HEK293 (cell line): ENCODE measurements at regions not wholly inside any gene's neighbourhood (a gene's known extent, or its start where the extent isn't known, plus 50 kb on each side); places are given as distances from the start of the nearest gene placed in this dataset.

Experiments used
- GLI2 ChIP-seq: fragments of 450-650 bp; formaldehyde crosslinking; IDR thresholded peaks from 2 replicates; pipeline ENCODE4; 2017; ENCODE audit warnings: missing biosample characterization, missing genetic modification characterization, low read depth, borderline replicate concordance
- GLI4 ChIP-seq: fragments of 450-650 bp; formaldehyde crosslinking; IDR thresholded peaks from 2 replicates; pipeline ENCODE4 v1.5.1; 2016; ENCODE audit warnings: missing biosample characterization, missing genetic modification characterization
- HIC1 ChIP-seq: fragments of 450-650 bp; formaldehyde crosslinking; IDR thresholded peaks from 2 replicates; pipeline ENCODE4 v1.5.1; 2016; ENCODE audit warnings: missing biosample characterization, missing genetic modification characterization
- INSM2 ChIP-seq: fragments of 450-650 bp; formaldehyde crosslinking; IDR thresholded peaks from 2 replicates; pipeline ENCODE4 v1.5.1; 2016; ENCODE audit warnings: missing biosample characterization, missing genetic modification characterization
- KLF16 ChIP-seq: fragments of 450-650 bp; formaldehyde crosslinking; IDR thresholded peaks from 2 replicates; pipeline ENCODE4 v1.5.1; 2017; ENCODE audit warnings: missing biosample characterization, missing genetic modification characterization
- KLF8 ChIP-seq: fragments of 450-650 bp; formaldehyde crosslinking; IDR thresholded peaks from 2 replicates; pipeline ENCODE4 v1.5.1; 2016; ENCODE audit warnings: missing biosample characterization, missing genetic modification characterization
- OSR2 ChIP-seq: fragments of 450-650 bp; formaldehyde crosslinking; IDR thresholded peaks from 2 replicates; pipeline ENCODE4 v1.5.1; 2016; ENCODE audit warnings: missing biosample characterization, missing genetic modification characterization
- SP3 ChIP-seq: fragments of 450-650 bp; formaldehyde crosslinking; IDR thresholded peaks from 2 replicates; pipeline ENCODE4 v1.5.1; 2016; ENCODE audit warnings: missing biosample characterization, missing genetic modification characterization
- ZBTB20 ChIP-seq: fragments of 450-650 bp; formaldehyde crosslinking; IDR thresholded peaks from 2 replicates; pipeline ENCODE4 v1.5.1; 2016; ENCODE audit warnings: missing biosample characterization, missing genetic modification characterization
- ZBTB6 ChIP-seq: fragments of 450-650 bp; formaldehyde crosslinking; IDR thresholded peaks from 2 replicates; pipeline ENCODE4 v1.5.1; 2017; ENCODE audit warnings: missing biosample characterization, missing genetic modification characterization
- ZFHX2 ChIP-seq: fragments of 450-650 bp; formaldehyde crosslinking; conservative IDR thresholded peaks from 2 replicates; pipeline ENCODE4 v1.5.1; 2016; ENCODE audit warnings: missing biosample characterization, missing genetic modification characterization
- ZFP37 ChIP-seq: fragments of 450-650 bp; formaldehyde crosslinking; IDR thresholded peaks from 2 replicates; pipeline ENCODE4 v1.5.1; 2016; ENCODE audit warnings: missing biosample characterization, missing genetic modification characterization
- ZNF146 ChIP-seq: fragments of 450-650 bp; formaldehyde crosslinking; IDR thresholded peaks from 2 replicates; pipeline ENCODE4 v1.5.1; 2016; ENCODE audit warnings: missing biosample characterization, missing genetic modification characterization
- ZNF169 ChIP-seq: fragments of 450-650 bp; formaldehyde crosslinking; IDR thresholded peaks from 2 replicates; pipeline ENCODE4 v1.5.1; 2016; ENCODE audit warnings: missing biosample characterization, missing genetic modification characterization
- ZNF211 ChIP-seq: fragments of 450-650 bp; formaldehyde crosslinking; IDR thresholded peaks from 2 replicates; pipeline ENCODE4 v1.5.1; 2016; ENCODE audit warnings: low read depth, missing biosample characterization, missing genetic modification characterization
- ZNF24 ChIP-seq: fragments of 450-650 bp; formaldehyde crosslinking; IDR thresholded peaks from 2 replicates; pipeline ENCODE4 v1.5.1; 2016; ENCODE audit warnings: missing biosample characterization, missing genetic modification characterization
- ZNF510 ChIP-seq: fragments of 450-650 bp; formaldehyde crosslinking; IDR thresholded peaks from 2 replicates; pipeline ENCODE4 v1.5.1; 2018; ENCODE audit warnings: mild to moderate bottlenecking, missing genetic modification characterization, missing biosample characterization; ENCODE audit not compliant: insufficient replicate concordance
- ZNF560 ChIP-seq: fragments of 450-650 bp; formaldehyde crosslinking; IDR thresholded peaks from 2 replicates; pipeline ENCODE4 v1.5.1; 2017; ENCODE audit warnings: missing biosample characterization, missing genetic modification characterization, borderline replicate concordance
- ZNF624 ChIP-seq: fragments of 450-650 bp; formaldehyde crosslinking; IDR thresholded peaks from 2 replicates; pipeline ENCODE4 v1.5.1; 2017; ENCODE audit warnings: missing biosample characterization, missing genetic modification characterization
- ZNF837 ChIP-seq: fragments of 450-650 bp; formaldehyde crosslinking; IDR thresholded peaks from 2 replicates; pipeline ENCODE4 v1.5.1; 2016; ENCODE audit warnings: missing biosample characterization, missing genetic modification characterization
- ZNF843 ChIP-seq: fragments of 450-650 bp; formaldehyde crosslinking; IDR thresholded peaks from 2 replicates; pipeline ENCODE4 v1.5.1; 2016; ENCODE audit warnings: missing biosample characterization, missing genetic modification characterization
- TF ChIP-seq, protein P1 (sequence below): fragments of 450-650 bp; formaldehyde crosslinking; IDR thresholded peaks from 2 replicates; pipeline ENCODE4 v1.5.1; 2016; ENCODE audit warnings: missing biosample characterization, missing genetic modification characterization
- TF ChIP-seq, protein P2 (sequence below): fragments of 450-650 bp; formaldehyde crosslinking; IDR thresholded peaks from 2 replicates; pipeline ENCODE4 v1.5.1; 2016; ENCODE audit warnings: missing biosample characterization, missing genetic modification characterization, borderline replicate concordance
- TF ChIP-seq, protein P3 (sequence below): fragments of 450-650 bp; formaldehyde crosslinking; IDR thresholded peaks from 2 replicates; pipeline ENCODE4 v1.5.1; 2017; ENCODE audit warnings: missing biosample characterization, missing genetic modification characterization

DNA sequence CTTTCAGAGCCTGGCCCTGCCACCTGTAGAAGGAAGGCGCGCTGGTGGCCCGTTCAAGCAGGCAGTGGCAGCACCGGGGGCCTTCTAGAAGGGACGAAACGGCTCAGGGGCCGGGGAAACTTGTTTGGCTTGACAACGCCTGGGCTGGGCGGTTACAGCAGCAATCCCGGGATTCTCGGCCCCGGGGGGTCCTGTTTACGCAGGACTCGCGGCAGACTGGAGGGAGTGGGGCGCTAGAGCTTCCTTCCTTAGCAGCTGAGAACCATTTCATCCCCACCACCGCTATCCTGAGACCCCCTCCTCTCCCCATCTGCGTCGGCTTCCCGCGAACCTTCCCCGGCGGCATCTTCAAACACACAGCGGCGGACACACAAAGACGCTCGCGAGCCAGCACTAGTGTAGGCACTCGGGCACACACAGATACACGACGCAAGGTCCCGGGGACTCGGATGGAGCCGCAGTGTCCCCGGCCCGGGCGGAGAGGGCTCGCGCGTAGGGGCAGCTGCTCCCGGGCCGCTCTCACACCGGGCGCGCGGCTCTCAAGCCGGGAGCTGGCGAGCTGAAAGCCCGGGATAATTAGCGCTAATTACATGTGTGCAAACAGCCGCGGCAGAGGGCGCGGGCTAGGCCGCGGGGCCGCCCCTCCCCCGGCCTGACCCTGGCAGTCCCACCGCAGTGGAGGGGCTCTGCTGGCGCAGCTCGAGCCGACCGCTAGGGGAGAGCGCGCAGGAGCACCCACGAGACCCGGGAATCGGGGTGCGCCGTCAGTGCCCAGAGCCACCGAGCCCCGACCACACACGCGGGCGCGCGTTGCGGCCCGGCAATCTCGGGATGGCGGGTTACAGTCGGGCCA, 271.4 kb downstream of the FOXD2 start (continued):
- TF ChIP-seq, protein P1, sequence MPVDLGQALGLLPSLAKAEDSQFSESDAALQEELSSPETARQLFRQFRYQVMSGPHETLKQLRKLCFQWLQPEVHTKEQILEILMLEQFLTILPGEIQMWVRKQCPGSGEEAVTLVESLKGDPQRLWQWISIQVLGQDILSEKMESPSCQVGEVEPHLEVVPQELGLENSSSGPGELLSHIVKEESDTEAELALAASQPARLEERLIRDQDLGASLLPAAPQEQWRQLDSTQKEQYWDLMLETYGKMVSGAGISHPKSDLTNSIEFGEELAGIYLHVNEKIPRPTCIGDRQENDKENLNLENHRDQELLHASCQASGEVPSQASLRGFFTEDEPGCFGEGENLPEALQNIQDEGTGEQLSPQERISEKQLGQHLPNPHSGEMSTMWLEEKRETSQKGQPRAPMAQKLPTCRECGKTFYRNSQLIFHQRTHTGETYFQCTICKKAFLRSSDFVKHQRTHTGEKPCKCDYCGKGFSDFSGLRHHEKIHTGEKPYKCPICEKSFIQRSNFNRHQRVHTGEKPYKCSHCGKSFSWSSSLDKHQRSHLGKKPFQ, result no peak
- TF ChIP-seq ZNF560 (tag by site-specific recombination) (no peak), ZBTB20 (tag by site-specific recombination) (peak; percentile 100), ZNF837 (no peak), ZNF24 (no peak; the same call in 1 of the 2 replicates), ZNF146 (tag by site-specific recombination) (no peak), KLF16 (tag by site-specific recombination) (peak; percentile 62; the same call in 1 of the 2 replicates), ZFP37 (tag by site-specific recombination) (peak; percentile 81), SP3 (no peak; the same call in 1 of the 2 replicates), ZNF169 (tag by site-specific recombination) (no peak), ZNF843 (peak; percentile 38; the same call in 1 of the 2 replicates), HIC1 (peak; percentile 79), GLI4 (tag by site-specific recombination) (no peak), ZFHX2 (tag by site-specific recombination) (peak; percentile 23; the same call in 1 of the 2 replicates), OSR2 (tag by site-specific recombination) (peak; percentile 64), GLI2 (tag by site-specific recombination) (no peak), ZBTB6 (peak; percentile 79), ZNF624 (tag by site-specific recombination) (no peak), ZNF510 (tag by site-specific recombination) (no peak), KLF8 (tag by site-specific recombination) (no peak; the same call in 1 of the 2 replicates), INSM2 (tag by site-specific recombination) (no peak), ZNF211 (tag by site-specific recombination) (no peak)
- TF ChIP-seq, protein P2, sequence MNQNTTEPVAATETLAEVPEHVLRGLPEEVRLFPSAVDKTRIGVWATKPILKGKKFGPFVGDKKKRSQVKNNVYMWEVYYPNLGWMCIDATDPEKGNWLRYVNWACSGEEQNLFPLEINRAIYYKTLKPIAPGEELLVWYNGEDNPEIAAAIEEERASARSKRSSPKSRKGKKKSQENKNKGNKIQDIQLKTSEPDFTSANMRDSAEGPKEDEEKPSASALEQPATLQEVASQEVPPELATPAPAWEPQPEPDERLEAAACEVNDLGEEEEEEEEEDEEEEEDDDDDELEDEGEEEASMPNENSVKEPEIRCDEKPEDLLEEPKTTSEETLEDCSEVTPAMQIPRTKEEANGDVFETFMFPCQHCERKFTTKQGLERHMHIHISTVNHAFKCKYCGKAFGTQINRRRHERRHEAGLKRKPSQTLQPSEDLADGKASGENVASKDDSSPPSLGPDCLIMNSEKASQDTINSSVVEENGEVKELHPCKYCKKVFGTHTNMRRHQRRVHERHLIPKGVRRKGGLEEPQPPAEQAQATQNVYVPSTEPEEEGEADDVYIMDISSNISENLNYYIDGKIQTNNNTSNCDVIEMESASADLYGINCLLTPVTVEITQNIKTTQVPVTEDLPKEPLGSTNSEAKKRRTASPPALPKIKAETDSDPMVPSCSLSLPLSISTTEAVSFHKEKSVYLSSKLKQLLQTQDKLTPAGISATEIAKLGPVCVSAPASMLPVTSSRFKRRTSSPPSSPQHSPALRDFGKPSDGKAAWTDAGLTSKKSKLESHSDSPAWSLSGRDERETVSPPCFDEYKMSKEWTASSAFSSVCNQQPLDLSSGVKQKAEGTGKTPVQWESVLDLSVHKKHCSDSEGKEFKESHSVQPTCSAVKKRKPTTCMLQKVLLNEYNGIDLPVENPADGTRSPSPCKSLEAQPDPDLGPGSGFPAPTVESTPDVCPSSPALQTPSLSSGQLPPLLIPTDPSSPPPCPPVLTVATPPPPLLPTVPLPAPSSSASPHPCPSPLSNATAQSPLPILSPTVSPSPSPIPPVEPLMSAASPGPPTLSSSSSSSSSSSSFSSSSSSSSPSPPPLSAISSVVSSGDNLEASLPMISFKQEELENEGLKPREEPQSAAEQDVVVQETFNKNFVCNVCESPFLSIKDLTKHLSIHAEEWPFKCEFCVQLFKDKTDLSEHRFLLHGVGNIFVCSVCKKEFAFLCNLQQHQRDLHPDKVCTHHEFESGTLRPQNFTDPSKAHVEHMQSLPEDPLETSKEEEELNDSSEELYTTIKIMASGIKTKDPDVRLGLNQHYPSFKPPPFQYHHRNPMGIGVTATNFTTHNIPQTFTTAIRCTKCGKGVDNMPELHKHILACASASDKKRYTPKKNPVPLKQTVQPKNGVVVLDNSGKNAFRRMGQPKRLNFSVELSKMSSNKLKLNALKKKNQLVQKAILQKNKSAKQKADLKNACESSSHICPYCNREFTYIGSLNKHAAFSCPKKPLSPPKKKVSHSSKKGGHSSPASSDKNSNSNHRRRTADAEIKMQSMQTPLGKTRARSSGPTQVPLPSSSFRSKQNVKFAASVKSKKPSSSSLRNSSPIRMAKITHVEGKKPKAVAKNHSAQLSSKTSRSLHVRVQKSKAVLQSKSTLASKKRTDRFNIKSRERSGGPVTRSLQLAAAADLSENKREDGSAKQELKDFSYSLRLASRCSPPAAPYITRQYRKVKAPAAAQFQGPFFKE (tag by site-specific recombination), result no peak
- TF ChIP-seq, protein P3, sequence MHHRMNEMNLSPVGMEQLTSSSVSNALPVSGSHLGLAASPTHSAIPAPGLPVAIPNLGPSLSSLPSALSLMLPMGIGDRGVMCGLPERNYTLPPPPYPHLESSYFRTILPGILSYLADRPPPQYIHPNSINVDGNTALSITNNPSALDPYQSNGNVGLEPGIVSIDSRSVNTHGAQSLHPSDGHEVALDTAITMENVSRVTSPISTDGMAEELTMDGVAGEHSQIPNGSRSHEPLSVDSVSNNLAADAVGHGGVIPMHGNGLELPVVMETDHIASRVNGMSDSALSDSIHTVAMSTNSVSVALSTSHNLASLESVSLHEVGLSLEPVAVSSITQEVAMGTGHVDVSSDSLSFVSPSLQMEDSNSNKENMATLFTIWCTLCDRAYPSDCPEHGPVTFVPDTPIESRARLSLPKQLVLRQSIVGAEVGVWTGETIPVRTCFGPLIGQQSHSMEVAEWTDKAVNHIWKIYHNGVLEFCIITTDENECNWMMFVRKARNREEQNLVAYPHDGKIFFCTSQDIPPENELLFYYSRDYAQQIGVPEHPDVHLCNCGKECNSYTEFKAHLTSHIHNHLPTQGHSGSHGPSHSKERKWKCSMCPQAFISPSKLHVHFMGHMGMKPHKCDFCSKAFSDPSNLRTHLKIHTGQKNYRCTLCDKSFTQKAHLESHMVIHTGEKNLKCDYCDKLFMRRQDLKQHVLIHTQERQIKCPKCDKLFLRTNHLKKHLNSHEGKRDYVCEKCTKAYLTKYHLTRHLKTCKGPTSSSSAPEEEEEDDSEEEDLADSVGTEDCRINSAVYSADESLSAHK, result peak; percentile 35; the same call in 1 of the 2 replicates
